ENCODE measurements at regions not wholly inside any gene's neighbourhood (a gene's known extent, or its start where the extent isn't known, plus 50 kb on each side); places are given as distances from the start of the nearest gene placed in this dataset.

DNA sequence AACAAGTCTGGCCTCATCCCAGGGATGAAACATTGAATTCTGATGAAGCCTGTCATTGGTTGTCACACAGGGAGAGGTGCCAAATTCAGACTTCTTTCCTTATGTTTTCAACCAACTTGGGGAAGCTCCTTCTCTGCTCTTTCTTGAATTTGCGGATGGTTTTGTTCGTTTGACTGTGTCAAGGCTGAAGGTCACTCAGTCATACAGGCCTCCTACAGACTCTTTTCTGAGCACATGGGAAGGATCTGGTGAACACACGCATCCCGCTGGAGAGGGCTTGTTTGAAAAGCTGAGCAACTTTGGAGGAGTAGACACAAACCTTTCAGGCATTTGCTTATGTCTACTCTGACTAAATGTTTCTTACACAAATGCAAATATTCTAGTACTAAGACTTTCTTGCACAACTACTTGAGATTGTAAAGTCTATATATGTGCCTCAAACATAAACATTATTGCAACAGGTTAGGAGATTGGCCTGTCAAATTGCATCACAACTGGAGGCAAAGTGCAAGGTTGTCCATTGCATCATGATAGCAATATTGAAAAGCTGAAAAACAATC lies 151.5 kb upstream of the NR3C1 start:
- no peak for DNase-seq

DNA sequence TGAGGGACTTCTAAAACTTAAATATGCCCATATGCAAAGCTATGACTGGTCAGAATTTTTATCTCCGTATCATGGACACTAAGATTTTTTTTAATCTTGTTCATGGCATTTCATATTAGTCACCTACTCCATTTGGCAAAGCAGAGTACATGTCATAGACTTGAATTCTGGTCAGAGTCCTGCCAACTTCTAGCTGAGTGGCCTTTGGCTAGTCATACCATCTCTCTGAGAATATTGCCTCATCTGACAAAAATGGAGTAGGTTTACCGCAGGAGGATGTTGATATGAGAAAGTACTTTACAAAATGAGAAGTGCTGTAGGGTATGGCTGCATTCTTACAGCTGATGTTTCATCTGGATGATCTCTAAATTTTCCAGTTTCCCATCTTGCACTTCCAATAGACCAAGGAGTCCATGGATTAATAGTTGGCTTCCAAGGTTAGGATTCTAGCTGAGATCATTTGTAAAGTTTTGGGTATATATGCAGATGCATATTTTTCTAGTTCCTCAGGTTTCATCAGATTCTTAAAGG lies 150.8 kb upstream of the NR3C1 start:
- peak in 1 of 2 donors; percentile 9 for DNase-seq

DNA sequence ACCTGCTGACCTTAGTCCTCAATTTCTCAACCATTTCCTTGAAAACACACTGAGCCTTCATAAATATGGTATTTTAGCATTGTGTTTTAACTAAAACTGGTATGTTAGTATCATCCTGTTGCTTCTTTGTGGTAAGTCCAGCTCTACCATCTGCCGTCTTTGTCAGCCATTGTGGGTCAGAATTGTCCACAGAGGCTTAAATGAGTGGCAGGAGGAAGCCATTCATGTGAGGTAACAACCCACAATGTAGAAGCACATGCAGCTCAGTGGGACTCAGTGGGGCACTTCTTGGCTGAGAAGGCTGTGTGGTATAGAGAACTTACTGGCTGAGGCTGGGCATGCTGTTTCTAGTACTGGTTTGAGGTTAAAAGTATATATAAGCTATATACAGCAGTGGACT lies 149.2 kb upstream of the NR3C1 start:
- no peak for DNase-seq

DNA sequence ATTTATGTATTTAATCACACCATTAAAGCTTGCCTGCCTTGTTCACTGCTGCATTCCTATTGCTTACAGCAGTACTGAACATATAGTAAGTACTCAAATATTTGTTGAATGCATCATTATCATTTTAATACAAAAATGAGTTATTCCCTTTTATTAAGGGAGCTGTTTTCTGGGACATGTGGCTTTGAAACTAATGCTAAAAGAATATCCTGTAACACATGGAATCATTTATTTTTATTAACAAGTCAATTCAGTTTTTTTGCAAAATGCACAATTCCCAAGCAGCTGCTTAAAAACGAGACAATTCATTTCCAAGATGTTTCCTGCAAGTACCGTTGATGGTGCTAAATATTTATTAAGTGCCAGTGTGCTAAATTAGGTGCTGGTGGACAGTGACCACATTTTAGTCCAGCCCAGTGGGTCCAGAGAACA lies 148.3 kb upstream of the NR3C1 start:
- DNase-seq: no peak

DNA sequence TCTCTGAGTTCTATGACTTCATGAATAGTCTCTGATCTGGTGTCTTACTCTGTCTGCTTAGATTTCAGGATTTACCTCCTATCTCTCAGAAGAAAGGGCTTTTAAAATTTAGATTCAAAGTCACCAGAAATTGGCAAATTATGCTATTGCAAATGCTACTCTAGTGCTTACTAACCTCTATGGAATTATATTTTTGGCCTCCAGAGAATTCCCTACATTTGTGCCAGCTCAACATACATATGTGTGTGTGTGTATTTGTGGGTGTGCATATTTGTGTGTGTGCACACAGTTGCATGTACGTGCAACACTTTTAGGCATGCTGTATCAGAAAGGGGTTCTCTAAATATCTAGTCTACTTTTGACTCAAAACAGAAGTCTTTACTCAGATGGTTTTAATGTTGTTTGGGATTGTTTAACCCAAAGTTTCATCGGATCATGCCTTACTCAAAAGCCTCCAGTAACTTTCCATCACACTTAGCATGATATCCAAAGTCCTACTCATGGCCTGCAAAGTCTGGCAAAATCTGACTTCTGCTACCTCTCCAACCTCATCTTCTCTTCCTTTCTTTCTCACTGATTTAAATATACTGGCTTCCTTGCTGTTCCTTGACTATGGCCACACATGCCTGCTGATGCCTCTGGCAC lies 147.6 kb upstream of the NR3C1 start:
- no peak for DNase-seq

DNA sequence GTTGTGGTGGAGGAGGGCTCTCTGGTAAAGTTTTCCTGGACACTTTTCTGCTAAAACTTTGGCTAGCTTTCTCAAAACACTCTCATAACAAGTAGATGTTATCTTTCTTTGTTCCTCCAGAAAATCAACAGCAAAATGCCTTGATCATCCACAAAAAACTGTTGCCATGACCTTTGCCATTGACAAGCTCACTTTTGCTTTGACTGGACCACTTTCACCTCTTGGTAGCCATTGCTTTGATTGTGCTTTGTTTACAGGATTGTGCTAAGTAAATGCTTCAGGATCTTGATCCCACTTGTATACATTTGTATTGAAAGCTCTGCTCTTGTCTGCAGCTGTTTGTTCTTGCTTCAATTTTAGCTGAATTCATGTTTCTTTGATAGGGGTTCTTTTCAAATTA lies 143.9 kb upstream of the NR3C1 start:
- DNase-seq: no peak

DNA sequence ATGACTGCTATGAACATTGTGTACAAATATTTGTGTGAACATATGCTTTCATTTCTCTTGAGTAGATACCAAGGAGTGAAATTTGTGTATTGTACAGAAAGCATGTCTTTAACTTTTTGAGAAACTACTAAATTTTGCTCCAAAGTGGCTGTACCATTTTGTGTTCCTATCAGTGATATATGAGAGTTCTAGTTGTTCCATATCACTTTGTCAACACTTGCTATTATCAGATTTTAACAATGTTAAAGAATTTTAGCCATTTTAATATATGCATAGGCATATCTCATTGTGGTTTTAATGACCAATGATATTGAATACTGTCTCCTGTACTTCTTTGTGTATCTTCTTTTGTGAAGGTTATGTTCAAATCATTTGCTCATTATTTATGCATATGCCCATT lies 142.9 kb upstream of the NR3C1 start:
- no peak for DNase-seq

DNA sequence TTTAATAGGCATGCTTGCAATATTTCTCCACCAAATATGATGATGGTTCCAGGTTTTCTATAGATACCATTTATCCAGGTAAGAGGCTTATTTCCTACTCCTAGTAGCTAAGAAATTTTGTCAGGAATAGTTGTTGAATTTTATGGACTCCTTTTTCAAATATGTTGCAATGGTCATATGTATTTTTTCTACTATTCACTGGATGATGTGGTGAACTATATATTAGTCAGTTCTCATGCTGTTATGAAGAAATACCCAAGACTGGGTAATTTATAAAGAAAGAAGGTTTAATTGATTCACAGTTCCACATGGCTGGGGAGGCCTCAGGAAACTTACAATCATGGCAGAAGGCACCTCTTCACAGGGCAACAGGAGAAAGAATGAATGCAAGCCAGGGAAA lies 141.1 kb upstream of the NR3C1 start:
- no peak for DNase-seq

DNA sequence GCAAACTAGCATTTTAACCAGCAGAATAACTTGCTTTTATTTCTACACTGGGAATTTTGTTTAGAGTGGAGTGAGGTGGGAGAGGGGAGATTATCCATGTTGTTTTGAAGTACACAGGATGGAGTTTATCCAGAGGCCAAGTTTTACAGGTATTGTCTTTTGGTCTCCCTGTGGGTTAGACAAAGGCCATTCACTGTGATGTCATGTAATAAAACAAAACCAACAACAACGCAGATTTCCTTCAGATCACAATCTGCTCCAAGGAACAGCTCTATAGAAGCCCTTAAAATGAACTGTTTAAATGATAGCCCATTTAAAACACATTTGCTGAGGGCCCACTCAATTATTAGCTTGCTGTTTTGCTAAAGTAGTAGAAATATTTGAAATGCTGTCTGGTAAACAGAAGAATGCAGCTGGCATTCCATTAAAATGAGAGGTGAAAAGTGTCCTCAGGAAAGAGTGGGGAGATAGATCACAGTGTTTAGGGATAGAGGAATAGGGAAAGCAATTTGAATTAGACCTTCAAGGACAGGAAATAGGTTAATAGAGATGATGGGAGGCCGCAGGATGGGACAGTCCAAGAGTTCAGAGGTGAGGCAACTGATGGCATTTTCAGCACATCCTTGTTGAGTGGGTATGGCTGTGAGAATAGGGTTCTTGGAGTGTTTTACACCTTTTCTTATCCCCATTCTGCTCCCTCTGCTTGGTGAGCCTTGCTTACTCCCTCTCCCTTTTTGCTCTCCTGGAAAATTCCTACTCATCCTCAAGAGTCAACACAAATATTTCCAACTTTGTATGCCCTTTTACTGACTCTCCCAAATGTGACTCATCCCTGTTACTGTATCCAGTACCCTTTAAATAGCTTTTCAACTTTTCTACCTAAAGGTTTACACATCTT lies 140.1 kb upstream of the NR3C1 start:
- DNase-seq: no peak

DNA sequence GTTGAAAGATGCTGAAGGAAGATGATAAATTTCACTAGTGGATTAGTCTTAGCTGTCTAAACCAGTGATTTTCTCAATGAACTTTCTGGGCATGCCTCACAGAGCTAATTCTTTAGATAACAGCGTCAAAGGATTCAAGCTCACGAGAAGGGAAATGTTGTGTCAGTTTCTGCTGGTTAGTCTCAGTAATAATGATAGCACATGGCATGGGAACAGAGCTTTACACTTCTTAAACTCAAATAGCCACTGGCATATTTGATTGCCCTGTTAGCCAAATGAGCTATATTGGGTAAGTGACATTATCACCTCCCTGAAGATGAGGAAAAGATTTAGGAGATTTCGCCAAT lies 139.3 kb upstream of the NR3C1 start:
- DNase-seq: no peak

DNA sequence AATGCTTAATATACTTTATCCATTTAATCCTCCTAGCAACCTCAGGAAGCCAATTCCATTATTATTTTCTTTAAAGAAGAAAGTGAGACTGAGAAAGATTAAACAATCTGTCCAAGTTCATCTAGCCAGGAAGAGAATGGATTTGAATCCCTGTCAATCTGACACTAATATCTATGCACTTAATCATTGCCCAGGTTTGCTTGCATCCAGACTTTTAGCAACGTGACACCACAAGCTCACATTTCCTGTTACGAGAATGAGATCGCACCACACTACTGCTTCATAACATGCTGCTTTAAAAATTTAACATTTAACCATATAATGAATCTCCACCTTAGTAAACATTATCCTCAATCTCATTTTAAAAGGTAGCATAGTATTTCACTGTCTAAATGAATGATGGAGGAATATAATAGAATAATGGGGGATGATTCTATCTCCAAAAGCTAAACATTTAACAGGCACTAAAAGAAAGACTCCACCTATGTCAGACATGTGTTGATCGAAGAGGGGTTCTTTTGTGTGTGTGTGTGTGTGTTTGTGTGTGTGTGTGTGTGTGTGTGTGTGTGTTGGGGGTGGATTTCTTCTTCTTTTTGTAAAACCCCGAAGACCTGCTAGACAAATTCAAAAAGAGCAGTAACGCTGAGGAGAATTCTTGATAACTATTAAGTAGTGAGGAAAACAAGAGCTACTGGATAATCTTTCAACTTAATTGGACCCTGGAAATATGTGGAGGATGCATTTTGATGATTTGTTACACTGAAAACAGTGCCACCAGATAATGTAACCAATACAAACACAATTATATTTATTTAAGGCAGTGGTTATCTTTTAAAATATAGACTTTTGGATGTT lies 138.7 kb upstream of the NR3C1 start:
- DNase-seq: no peak

DNA sequence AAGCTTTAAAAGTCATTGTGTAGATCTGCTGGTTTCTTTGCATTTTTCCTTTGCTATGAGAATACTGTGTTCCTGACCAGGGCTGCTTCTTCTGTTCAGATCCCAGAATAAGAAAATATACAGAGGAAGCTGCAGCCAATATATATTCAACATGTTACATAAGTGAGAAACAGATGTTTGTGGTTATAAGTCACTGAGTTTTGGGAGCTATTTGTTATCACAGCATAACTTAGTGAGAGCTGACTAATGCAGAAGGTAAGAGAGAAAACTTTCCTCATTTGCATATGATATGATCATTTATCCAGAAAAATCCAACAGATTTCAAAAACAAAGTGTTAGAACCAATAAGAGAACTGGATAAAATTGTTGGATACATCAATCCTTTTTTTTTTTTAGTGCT lies 136.3 kb upstream of the NR3C1 start:
- DNase-seq: no peak

DNA sequence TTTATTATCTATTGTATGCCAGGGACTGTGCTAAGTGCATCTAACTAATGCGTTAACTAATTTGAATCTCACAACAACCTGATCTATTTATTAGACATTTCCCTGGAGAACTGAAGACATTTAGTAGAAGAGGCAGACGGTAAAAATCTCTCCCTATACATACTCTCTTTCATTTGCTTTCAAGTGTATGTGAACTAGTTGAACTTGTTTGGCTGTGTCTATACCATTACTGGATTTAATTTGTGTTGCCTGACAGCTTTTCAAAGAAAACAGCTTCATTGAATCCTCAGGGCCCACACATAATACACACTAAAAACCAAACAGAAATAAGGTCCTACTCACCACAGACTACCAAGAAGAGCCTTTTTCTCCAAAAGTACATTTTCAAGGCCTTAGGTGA lies 133.6 kb upstream of the NR3C1 start:
- no peak for DNase-seq

DNA sequence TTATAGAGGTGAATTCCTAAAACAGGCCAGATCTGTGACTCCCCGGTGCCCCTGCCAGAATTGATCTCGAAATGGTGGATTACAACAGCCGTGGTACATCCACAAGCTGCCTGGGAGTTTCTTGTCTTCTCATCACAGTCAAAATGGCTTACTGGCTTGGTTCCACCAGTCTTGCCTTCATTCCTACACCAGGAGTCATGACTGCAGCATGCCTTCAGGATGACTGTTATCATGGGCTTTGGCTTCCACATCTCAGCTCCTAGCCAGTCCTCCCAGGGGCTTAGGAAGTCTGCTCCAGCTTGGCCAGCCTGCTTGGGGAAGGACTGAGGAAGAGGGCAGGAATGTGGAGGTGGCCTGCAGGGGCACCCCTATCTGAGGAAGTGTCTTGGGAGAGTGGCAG lies 132.9 kb upstream of the NR3C1 start:
- no peak for DNase-seq

DNA sequence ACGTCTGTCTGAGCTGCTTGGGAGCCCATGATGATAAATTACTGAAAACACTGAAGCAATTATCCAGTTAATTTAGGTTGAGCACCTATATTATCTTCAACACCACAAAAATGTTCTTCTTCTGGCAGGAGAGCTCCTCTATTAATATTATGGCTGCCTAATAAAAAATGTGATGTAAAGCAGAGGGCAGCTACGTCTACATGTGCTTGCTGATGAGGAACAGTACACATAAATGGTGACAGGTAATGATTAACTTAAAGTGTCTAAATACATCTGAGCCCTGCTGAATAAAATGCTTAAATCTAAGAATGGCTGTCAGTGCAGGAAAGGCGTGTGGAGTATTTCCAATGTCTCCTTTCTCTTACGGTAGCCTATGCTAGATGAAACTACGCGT lies 131.3 kb upstream of the NR3C1 start:
- DNase-seq: no peak

DNA sequence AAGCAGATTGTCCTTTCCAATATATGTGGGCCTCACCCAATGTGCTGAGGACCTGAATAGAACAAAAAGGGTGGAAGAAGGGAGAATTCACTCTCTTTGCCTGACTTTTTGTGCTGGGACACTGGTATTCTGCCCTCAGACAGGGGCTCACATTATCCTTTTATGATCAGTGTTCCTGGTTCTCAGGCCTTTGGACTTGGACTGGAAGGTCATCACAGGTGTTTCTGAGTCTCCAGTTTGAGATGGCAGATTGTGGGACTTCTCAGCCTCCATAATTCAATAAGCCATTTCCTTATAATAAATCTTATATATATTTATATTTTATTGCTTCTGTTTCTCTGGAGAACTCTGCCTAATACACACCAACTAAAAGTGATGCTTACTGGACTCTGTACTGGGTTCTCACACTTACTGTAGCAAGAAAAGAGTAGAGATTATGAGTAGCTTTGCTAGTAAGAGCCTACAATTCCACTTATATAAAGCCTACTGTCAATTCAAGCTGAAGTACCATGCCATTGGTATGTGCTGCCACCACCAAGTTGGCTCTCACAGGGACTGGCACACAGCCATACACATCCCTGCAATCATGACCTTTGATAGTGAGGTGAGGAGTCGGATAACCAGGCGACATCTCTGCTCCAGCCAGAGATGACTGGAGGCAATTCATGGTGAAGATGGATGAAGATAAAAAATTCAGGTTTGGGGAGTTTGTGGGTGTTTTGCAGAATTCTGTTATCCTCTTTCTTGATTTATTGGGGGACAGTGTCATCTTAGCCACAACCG lies 130.7 kb upstream of the NR3C1 start:
- no peak for DNase-seq

DNA sequence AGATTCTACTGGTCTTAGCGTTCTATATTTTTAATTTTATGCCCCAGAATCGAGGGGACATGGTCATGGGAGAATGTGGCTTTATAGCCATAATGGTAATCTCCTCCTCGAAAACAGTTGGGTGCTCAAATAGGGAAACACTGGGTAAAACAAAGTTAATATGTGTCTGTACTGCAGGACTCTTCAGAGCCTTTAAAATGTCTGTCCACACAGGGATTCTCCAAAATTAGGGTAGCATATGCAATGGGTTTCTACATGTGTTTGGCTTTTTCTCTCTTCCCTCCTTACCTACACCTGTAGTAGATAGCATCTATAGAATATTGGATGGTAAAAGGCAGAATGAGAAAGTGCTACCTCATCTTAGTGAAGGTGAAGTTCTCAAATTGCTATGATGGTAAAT lies 130.0 kb upstream of the NR3C1 start:
- DNase-seq: no peak

DNA sequence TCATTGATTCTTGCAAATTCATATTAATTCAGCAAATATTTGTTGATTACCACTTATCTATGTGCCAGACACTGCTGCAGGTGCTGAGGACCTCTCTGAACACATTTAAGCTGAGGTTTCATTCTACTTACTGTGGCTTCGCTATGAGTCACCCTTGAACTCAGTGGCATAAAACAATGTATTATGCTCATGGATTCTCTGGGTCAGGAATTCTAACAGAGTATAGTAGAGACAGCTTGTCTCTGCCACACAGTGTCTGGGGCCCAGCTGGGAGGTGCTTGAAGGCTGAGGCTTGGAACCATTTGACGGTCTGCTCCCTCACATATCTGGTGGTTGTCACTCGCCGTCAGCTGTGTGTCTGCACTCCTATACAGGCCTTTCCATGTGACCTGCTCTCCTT lies 124.3 kb upstream of the NR3C1 start:
- DNase-seq: no peak

DNA sequence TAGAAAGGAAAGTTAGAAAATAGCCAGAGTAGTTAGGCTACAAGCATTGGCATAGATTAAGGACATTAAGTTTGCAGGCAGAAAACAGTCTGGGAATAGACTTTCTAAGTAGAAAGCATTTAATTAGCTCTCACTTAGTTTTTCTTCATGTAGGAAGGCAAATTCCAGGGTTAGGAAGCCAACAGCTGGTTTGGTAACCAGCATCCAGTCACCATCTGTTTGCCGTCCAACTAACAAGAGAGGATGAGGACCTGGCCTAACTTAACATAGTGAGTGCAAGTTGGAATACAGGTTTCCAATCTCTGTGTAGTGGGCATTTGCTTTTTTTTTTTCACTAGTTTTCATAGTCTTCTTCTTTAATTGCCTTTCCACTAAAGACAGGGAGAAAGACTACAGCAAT lies 121.7 kb upstream of the NR3C1 start:
- DNase-seq: no peak

DNA sequence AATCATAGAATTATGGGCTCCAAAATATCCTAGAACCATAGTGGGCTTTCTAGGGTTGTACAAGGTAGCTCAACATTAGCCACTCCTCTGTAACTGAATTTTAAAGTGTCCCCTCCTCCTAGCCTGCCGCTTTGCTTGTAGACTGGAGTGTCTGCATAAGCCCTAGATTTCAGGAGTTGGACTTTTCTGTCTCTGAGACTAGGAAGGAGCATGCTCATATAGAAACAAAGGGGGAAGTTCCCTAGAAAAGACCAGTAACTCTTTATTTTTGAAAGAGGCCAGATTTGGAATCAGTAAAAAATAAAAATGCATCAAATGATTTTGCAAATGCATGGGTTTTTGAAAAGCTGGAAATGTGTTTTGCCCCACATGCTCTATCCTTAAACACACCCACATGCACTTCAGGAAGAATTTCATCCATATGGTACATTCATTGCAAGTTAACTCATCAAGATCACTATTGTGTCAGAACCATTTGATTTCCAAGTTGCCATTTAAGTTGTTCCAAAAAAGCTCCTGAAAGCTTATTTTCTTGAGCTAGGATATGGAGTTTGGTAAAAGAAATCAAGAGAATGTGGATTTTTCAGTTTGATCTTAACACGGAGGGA lies 121.0 kb upstream of the NR3C1 start:
- DNase-seq: no peak

DNA sequence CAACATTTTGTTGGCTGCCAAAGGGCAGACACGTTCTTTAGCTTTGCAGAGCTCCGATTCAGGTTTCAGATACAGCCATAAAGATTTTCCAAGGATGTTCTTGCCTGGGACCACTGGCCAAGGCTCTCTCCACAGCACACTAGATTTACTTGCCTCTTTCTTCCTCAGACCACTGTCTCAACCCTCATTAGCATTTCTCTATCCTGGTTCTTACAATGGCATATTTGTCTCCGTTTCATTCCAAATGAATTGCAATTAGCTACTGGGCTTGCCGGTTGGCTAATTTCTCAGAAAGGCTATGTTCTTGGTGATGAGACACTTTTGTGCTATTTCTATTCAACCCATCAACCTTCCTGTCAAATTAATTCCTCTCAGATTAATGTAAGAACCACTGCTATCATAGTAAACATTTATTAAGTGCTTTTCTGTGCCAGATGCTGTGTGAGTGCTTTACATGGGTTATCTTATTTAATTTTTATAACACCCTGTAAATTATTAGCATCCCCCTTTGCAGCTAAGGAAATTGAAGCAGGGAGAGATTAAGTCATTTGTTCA lies 118.4 kb upstream of the NR3C1 start:
- no peak for DNase-seq

DNA sequence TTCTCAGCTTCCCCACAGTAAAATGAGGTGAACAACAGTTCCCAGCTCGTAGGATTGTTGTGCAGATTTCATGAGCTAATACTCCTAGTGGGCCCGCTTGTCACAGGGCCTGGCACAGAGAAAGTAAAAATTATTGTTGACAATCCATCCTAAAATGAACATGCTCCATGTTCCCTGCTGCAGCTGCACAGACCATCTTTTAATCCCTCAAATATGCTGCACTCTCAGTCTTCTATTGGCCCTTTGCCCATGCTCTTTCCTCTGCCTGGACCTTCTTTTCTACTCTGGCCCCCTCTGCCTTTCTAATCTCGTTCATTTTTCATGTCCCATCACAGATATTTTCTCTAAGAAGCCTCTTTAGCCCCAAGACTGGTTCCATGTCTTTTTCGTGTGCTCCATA lies 117.7 kb upstream of the NR3C1 start:
- DNase-seq: no peak

All from CD4-positive, alpha-beta T cell treated with Interferon alpha-2 for 1 hour (primary cell).